NCI-H748 treated with DMSO at 0.1 percent for 48 hours (cell line): ENCODE measurements at regions not wholly inside any gene's neighbourhood (a gene's known extent, or its start where the extent isn't known, plus 50 kb on each side); places are given as distances from the start of the nearest gene placed in this dataset.
A peak's percentile ranks its signal among the peaks of the same experiment; 100 is the strongest.

Experiments used
- DNase-seq: peaks from one replicate; lab custom pipeline; 2025; lab: John Stamatoyannopoulos, UW

DNA sequence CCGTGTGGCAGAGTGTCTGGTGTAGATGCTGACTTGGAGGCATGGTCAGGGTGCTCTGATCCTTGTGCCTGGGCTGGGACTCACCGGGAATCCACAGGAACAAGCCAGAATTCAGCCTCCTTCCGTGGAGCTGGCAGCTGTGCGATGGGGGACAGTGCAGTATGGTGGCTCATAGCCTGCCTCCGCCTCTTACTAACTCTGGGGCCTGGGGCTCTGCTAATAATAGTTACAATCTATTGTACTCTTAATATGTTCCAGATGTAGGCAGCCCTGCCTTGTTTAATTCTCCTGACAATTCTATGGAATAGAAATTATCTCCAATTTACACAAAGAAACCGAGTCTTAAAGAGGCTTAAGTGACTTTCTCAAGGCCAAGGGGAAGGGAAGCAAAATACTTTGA is 77.6 kb downstream of the PCDH1 start:
- DNase-seq: no peak

DNA sequence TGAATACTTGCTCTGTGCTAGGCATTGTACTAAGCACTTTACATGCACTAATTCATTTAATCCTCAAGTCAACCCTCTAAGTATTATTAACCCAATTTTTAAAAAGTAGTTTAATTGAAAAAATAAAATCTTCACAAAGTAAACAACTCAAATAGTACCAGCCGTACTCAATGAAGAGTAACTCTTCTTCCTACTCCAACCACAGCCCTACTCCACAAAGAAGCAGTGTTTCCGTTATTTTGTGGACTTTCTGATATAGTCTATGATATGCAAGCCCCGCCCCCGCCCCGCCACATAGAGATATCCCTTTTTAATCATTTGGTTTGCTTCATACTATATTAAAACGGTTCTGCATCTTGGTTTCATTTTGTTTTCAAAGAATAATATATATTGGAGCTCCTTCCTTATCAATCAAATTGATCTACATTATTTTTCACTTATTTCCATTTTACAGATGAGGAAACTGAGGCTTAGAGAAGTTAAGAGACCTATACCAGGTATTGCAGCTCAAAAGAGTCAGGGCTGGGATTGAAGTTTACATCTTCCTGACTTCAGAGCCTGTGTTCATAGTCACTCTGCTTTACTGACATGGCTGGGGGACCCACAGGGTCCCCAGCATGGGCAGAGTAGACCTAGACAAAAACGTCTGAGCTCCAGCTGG is 78.6 kb downstream of the PCDH1 start:
- no peak for DNase-seq

DNA sequence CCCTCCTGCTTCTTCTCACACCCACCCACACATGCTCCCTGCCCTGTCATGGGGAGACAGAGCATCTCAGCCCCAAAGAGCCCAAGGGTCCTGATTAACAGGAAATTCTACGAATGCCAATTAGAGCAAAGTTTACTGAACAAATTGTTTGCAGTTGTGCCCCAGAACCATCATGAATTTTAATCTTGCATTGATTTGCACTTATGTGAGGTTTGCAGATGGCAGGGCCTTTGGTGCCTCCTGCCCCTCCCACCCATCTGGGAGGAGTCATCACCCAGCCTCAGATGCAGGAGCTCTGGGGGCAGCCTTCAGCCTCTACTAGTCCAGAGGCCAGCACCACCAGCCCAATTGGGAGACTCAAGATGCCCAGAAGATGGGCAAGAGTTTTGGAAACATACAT is 80.8 kb downstream of the PCDH1 start:
- DNase-seq: no peak

DNA sequence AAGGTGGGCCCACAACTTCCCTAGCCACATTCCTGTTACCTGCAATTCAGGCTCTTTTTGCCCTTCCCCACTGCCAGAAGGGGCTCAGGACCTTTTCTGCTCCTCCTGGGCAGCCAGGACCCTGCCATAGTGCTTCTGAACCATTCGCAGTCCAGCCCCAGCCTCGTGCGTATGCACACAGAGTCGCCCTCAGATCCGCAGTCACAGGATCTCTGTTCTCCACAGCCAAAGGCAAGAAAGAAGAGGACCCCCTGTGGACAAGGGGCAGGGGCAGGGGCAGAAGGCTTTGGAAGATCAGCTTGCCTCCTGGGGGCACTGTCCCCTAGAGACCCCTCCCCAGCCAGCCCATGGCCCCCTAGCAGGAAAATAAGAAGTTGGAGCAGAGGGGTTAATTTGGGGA is 82.8 kb downstream of the PCDH1 start:
- DNase-seq: no peak

DNA sequence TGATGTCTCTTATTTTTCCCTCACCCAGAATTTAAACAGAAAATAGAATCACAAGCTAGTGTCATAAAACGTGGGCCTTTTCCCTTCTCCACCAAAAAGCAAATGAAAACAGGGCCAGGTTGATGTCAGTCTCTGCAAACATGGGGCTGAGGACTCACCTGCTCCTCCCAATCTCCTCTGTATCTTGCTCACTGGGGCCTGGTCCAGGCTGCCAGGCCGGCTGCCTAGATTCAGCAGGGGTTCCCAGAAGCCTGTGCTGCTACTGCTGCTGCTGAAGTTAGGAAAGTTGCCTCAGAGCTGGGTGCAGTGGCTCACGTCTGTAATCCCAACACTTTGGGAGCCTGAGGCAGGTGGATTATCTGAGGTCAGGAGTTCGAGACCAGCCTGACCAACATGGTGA is 84.3 kb downstream of the PCDH1 start:
- no peak for DNase-seq

DNA sequence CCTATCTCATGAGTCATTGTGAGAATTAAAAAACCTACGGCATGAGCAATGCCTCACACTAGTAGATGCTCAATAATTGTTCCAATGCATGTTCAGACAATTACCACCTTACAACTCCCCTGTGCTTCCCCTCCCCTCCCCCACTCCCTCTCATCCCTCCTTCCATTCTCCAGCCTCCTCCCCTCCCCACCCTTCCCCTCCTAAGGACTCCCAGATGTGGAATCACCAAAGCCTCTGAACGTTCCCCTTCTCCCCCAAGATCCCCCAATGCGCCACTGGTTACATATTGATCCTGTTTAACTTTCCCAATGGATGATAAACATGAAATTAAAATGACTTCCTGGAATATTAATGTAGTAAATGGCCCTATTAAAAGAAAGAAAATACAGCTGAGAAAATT is 84.8 kb downstream of the PCDH1 start:
- no peak for DNase-seq

DNA sequence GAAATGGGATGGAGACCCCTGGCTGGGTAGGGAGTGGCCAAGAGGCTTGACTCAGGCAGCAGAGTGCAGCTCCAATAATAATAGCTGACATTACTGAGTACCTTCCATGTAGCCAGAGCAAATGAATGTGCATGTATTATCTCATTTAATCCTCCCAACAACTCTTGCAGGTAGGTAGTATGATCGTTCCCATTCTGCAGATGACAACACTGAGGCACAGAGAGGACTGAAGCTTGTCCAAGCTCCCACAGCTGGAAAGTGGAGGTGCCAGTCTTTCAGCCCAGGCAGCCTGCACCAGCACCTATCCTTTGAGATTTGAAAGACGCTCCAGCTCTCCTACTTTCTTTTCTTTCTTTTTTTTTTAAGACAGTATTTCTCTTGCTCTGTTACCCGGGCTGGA is 87.6 kb downstream of the PCDH1 start:
- DNase-seq: no peak

DNA sequence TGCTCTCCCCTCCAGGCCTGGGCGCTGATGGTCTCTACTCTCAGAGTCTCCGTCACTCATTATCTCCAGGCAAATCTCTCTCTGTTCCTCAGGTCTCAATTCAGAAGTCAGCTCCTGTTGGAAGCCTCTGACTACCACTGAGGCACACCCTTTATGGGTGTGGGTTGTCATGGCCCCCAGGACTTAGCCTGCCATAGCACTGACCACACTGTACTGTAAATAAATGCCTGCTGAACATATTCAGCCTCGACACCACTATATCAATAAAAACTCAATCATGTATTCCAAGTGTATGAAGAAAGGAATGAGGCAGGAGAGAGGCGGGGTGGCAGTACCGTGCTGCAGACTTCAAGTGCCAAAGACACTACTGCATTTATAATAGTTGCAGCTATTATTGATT is 88.9 kb downstream of the PCDH1 start:
- DNase-seq: no peak

DNA sequence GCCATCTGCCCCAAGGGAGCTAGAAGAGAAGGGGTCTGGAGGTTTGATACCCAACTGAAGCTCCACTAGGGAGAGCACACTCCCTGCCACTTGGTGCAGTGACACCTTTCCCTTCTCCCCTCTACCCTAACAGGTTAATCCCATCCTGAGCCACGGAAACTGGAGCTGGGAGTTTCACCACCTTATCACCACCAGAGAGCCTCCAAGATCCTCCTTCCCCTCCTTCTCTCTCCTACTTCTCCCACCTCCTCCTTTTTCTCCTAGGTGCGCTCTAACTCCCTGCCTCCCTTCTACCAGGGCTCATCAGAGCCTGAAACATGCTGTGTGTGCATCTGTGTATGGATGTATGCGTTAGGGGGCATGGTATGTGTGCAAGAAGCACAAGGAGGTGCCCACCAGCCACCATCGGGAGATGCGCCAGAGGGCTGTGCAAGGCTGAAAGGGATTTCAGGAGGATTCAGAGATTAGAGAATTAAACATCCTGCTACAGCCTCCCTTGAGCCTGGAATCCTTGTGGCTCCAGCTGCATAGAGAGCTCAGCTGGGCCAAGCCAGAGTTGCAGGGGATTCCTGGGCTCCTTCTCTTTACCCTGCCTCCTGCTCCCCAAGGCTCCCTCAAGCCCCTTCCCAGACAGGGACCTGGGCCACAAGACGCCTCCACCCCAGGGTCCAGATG is 89.8 kb downstream of the PCDH1 start:
- DNase-seq: no peak

DNA sequence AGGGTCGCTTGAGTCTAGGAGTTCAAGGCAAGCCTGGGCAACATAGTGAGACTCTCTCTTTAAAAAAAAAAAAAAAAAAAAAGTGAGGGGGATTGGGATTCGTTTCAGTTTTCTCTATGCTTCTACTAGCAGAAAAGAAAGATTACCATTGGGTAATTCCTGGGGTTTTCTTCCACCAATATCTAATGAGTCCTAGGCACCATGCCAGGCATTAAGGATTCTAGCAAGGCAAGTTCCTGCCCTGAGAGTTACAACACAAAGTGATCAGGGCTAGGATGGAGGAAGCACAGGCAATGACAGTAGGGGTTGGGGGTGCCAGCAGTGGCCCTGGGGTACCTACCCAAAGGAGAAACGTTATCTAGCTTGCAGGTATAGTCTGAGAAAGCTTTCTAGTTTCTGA is 90.8 kb downstream of the PCDH1 start:
- DNase-seq: no peak

DNA sequence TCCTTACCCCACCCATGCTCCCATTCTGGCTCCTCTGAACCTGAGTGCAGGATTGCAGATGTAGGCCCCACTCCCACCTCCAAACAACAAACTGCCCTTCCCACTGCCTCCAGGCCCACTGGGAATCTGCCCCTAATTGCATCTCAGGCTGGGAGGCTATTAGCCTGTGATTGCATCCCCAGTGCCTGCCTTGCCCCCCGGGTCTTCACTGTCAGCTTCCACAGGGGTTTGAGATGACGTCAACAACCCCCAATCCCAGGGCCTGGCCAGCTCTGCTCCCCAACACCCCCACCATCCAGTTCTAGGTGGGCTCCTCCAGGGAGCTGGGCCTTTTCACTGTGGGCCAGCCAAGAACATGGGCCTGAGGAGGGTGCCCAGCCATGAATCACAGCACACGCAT is 91.5 kb downstream of the PCDH1 start:
- DNase-seq: no peak

DNA sequence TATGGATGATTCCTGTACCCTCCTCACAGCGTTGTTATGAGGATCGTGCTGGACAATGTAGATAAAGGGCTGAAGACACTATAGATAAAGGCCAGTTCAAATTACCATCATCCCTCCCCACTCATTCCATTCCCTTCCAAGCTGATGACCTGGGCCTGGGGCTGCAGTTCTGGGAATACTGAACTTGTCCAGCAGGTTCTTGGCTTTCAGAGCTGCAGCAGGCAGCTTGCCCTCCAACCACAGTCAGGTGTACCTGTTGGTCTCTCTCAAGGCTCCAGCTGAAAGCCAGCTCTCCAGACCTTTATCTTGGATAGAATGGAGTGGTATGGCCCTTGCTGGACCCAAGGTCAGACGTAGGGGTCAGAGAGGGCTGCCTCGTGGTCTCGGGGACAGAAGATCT is 92.5 kb downstream of the PCDH1 start:
- DNase-seq: no peak

DNA sequence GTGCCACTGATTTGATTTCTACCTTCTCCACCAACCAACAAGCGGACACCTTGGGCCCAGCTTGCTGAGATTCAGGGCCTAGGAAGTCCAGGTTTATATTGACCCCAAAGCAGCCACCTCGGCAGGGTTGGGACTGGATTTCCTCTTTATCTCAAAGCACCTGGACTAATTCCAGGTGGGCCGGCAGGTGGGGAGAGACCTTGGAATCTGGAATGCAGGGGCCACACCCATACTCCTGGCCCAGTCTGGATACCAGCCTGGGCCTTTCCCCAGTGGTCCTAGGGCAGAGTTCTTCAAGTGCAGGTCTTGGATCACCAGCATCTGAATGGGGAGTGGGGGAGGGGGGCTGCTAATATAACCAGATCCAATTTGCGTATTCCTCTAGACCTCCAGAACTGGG is 93.1 kb downstream of the PCDH1 start:
- DNase-seq: no peak

DNA sequence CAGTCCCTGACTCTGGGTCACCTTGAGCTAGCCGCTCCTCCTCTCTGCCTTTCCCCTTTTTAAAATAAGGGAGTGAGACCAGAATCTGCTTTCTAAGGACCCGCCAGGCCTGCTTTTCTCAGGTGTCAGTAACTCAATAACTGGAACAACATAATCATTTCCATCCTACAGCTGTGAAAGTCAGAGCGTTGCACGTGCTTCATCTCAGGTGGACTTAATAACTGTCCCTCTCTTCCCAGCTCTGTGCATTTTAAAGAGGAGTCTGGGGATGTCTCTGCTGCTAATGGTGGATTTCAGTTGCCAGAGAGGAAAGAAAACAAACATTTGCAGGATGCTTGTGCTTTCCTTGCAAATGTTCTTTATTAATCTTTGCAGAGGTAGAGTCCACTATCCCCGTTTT is 93.7 kb downstream of the PCDH1 start:
- DNase-seq: no peak

DNA sequence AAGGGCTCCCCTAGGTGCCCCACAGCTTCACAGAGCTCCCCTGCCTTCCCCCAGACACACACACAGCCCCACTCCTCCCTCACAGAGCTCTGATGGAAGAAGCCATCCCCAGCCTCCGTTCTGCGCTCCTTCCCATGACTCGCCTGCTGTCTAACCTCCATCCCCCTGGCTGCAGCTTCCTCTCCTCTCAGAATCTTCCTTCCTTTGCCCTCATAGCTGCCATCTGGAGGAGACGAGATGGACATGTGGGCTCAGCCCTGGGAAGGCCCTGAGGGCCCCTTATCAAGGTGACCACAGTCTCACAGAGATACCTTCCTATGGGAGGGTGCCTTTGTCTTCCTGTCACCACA is 94.3 kb downstream of the PCDH1 start:
- no peak for DNase-seq

DNA sequence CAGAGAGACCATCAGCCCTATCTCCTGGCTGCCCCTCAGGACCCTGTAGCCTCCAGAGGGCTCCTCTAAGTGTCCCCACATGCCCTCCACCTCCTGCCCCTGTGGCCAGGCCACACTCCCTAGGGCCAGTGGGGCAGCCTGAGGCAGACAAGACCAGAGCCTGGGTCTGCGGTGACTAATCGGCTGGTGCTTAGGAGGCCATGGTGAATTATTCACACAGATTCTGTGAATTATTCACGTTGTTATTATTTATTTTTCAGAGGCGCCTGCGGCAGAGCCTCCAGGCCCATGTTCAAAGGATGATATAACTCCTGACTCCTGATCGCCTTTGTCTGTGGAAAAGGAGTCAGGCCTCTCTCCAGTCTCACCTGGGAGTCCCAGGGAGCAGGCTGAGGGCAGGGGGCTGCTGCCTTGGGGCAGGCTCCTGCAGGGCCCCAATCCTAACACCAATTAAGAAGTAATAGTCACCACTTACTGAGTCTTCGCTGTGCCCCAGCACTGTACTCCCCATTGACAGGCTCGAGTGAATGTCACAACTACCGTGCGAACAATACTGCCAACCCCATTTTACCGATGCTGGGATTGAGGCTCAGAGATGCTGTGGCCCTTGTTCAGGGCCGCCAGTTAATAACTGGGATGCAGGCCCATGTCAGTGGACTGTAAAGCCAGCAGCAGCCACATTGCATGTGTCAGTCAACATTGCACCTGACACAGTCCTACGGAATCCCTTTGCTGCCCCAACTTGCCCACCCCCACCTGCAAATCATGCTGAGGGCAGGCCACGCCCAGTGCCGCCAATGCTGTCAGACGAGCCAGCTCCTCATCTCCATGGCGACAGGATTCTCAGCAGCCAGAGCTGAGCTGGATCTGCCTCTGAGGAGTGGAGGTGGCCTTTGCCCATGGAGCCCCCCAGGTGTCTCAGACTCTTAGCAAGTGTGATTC is 94.9 kb downstream of the PCDH1 start:
- peak; percentile 27 for DNase-seq

DNA sequence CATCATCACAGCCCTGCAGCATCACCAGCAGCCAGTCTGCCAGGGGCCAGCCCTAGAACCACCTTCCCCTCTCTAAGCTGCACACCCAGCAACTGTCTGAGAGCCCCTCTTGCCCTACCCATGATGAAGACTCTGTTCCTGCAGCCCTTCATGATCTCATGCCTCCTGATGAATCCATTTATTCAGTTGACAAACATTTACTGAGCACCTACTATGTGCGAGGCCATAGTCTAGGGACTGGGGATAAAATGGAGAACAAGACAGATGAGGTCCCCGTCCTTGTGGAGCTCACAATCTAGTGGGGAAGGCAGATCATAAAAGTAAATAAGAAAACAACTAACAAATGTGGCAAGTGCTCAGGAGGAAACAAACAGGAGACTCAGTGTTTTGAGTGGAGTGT is 96.3 kb downstream of the PCDH1 start:
- no peak for DNase-seq

DNA sequence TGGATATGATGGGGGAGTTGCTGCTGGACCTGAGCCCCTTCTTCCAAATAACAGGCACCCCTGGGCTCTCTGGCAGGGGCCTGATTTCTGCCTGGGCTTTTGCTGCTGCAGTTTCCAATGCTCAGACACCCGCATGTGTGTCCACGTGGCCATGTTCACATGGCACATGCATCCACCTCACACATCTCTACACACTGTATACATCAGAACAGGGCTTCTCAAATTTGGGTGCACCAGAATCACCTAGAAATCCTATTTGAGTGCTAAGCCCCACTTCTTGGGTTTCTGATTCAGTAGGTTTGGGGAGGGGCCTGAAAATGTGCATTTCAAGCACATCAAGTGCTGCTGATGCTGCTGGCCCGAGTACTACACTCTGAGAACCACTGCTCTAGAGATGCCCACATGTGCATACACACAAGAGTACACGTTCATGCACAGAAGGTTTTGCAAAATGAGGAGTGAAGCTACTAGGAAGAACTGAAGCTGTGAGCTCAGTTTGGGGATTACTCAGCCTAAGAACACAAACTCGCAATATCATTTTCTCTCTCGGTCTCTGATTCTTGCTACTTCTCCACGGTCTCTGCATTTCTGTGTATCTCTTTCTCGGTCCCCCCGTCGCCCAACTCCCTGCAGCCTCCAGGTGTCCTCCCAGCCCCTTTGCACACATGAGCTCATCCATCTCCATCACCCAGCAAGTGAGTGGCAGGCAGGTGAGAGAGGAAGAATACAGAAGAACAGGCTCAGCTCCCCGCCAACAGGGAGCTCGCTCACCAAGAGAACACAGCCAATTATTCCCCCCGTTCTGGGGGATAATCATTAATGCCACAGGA is 97.0 kb downstream of the PCDH1 start:
- DNase-seq: no peak

DNA sequence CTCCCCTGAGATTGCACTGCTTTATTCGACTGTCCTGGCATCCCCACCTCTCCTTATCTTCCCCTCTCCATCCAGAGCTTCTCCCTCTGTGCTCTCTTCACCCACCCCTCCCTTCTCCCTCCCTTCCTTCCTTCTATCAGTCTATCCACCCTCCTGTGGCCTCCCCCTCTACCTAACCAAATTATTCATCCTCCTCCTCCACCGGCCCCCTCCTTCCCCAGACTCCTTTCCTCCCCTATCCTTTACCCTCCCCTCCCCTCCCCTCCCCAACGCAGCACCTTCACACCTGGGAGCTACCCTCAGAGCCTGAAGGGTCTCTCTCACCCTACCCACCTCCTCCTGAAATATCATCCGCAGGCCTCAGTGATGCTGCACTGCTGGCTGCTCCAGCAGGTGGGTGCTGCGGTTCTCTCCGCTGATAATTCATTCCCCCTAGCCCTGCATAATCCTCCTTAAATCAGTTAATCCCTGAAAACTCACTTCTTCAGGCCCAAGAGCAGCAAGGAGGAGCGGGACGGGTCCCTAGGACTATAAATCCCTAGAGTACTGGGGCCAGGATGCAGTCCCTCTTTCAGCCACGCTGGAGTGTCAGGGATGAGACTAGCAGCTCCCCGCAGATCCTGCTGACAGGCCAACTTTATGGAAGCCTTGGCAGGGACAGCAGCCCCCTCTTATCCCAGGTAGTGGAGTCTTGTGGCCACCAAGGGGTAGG is 97.8 kb downstream of the PCDH1 start:
- no peak for DNase-seq

DNA sequence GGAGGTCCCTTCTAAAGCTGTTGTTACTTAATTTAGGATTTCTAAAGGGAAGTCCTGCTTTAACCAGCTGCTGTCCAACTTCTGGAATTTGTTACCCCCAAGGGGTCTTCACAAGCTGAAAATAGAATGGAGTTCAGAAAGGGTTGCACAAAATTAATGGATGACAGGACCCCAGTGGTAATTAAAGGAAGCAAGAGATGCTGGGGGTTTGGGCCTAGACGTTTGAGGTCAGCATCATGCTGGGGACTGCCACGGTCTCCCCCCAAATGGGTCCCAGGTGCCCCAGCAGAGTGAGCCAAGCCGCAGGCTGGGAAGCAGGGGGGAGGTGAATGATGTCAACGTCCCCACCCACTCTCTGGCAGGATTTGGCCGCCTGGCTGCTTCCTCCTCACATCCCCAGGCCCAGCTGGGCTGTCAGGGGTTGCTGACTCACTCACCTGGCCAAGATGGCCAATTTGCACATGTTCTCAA is 97.5 kb upstream of the ARAP3 start:
- DNase-seq: no peak

DNA sequence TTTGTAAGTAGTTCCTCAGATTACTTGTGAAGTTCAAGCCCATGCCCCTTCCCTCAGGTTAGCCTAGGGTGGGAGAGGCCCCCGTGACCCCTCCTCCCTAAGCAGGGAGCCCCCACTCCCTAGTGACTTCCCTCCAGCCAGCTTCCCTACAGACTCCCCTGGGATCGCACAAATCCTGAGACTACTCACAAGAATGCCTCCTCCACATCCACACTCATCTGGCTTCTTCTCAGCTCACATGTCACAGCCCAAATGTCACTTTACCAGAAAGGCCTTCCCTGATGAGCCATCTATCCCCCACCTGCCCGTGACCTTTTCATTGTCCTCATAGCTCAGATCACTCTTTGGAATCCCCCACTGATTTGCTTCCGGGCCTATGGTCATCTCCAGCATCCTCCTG is 96.7 kb upstream of the ARAP3 start:
- no peak for DNase-seq

DNA sequence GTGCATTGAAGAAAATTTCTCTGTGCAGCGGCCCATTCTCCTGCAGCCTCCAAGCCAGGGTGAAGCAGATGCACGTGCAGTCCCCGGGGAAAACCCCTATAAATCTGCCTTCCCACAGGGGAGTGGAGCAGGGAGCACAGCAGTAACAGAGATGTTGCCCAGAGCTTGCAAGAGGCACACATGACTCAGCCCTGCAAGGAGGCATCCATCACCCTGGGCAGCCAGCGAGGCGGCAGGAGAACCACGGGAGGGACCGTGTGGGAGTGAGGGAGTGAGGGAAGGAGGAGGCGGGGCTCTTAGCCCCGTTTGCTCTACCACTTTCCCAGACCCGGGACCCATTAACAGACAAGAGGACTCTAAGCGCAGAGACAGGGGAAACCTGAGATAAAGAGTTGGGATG is 96.2 kb upstream of the ARAP3 start:
- no peak for DNase-seq
